Kidney capillary endothelial cell (primary cell): ENCODE measurements at regions not wholly inside any gene's neighbourhood (a gene's known extent, or its start where the extent isn't known, plus 50 kb on each side); places are given as distances from the start of the nearest gene placed in this dataset.

Experiments
- DNase-seq: peaks from one replicate; pipeline ENCODE4 v3.0.0-alpha.2; 2018; ENCODE audit warnings: low spot score

DNA sequence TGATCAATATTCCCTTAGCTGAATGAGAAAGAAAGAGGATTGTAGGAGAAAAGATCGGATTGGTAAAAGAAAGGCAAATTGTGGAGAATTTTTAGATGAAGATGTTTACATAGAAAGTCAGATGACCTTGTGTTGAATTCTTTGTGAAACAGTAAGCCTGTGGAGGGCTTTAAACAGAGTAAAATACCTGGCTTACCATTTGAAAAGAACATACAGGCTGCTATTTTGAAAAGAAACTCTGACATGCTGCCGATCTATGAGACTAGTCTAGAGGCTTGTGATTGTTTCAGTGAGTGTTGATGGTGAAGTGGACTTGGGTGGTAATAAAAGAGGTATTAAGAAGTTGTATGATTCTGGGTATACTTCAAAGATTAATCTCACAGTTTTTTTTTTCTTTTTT is 938.9 kb upstream of the PRR20A start:
- no peak for DNase-seq

DNA sequence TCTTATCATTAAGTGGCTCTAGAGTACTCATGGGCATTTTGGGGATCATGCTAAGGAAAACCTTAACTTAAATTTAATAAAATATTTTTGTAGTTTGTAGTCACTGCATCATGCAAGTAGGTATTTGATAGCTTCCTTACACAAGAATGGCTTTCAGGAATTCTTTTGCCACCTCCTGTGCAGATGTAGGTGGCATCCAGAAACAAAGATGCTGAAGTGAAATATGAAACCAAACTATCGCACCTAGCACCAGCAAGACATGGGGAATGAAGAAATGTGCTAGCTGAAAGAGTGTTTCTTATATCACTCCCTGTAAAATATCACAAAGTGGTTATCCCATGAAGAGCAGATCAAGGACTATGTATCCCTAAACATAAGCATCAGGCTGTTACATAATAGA is 924.5 kb upstream of the PRR20A start:
- no peak for DNase-seq

DNA sequence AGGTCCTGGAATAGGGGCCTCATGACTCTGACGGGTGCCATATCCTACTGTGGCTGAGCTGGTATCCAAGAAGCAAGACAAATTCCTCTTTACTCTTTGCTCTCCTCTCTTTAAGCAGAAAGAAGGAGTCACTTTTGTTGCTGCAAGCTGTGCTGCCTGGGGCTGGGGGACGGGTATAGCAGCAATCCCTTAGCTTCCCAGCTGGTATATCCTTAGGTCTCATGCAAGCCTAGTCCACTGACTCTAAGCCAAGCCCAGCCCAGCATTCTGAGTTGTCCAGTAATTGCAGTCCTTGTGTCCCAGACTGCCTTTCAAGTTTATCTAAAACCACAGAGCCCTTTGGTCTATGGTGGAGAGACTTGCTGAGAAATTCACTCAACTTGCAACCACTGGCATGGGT is 893.0 kb upstream of the PRR20A start:
- DNase-seq = no peak

DNA sequence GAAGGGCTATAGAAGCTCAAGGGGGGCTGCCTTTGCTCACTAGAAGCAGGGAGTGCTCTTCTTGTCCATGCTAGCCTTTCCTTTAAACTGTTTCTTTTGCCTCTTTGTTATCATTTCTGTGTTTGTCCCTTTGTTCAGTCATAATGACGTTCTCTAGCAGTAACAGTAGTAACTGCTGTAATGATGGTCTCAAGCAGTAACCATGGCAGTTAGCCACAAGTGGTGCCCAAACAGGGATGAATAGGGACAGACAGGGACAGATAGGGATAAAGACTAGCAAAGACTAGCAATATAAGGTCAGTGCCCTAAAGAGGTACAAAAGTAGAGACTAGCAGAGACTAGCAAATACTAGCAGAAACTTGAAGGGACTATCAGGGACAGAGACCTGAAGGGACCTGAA is 869.0 kb upstream of the PRR20A start:
- no peak for DNase-seq

DNA sequence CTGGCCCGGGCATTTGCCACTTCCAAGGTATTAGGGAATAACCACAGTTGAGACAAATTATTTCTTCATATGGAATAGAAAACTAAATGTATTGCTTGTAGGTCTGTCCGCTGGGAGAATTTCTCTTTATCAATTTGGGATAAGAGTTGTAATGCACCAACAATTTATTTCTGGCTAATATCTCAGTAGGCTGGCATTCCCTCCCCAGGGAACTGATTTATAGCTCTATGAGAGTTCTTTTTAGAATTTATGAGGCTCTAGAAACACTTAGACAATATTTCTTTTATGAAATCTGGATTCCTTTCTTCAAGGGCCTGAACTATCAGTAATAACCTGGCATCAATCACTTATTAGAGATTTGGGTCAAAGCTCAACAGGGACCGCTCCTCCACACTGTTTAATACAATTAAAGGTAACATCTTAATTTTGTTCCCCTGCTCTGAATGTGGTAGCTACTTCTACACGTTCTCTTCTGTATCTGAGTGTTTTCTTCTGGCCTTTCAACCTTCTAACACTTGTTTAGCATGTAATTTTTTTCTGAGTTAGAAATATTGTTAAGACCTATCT is 857.4 kb upstream of the PRR20A start:
- DNase-seq = no peak

DNA sequence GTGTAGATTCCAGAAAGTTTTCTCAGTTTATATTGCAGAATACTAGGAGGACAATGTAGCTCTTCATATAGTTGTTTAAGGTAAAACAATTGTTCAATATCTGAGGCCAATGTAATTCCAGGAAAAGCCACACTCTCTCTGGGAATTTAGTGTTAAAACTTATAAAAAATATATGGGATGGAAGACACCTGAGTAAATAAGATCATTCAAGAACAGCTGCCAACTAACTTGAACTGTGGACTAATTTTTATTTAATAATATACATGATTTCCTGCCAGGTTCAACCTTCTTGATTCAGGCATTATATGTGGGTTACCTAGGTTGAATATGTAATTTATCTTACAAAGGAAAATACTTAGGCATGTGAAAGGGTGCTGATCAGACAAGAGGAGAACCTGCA is 841.1 kb upstream of the PRR20A start:
- DNase-seq = no peak

DNA sequence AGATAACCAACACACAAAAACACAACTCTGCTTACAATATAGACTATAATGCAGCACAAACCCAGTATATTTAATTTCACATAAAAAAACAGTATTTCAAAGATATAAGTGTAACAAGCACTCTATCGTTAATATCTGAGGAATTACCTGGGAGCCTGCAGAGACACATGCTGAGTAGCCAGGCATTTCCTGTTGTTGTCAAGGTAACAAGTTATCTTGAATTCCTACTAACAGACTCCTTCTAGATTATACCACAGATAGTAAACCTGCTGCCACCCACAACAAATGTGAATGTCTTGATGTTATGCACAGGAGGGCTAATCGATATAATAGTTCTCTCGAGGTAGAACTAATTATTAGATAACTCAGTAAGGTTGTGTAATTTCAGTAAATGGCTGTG is 826.0 kb upstream of the PRR20A start:
- no peak for DNase-seq

DNA sequence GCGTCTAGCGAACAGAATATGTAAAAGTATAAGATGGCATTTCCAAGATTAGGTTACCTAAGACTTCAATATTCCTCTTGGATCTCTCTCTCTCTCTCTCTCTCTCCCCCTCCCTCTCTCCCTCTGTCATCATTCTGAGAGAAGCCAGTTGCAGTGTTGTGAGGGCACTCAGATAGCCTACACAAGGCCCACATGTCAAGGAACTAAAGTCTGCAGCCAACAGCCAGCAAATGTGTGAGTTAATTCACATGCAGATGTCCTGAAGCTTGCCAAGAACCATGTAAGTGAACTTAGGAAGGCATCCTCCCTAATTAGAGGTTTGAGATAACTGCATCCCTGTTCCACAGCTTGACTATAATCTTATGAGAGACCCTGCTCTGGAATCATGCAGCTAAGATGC is 822.9 kb upstream of the PRR20A start:
- no peak for DNase-seq

DNA sequence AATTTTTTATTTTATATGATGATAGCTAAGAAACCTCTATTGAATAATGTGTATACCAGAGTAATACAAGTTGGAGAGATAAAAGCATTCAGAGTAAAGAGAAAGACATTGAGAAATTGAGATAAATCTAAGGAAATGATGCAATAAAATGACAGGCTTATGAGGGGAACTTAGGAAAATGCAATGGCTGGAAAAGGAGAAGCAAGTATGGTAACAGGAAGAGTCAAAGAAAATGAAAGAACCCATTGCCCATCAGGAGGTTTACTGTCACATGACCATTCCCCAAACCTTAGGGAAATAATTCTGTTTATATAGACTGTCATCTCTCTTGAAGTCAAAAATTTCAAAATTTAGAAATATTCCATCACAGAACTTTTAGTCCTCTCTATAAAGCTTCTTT is 808.0 kb upstream of the PRR20A start:
- no peak for DNase-seq

DNA sequence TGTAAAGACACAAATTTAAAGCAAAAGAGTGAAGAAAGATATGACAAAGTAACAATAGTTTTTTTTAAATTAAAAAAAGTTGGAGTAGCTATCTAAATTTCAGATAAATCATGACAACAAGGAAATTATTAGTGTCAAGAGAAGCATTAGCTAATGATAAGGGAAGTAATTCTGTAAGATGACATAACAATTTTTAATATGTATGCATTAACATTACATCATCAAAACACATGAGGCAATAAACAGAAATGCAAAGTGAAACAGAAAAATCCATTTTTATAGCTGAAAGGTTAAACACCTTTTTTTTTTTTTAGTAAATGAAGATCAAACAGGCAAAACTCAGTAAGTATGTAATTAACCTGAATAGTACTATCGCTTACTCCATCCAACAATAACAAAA is 804.9 kb upstream of the PRR20A start:
- DNase-seq = no peak

DNA sequence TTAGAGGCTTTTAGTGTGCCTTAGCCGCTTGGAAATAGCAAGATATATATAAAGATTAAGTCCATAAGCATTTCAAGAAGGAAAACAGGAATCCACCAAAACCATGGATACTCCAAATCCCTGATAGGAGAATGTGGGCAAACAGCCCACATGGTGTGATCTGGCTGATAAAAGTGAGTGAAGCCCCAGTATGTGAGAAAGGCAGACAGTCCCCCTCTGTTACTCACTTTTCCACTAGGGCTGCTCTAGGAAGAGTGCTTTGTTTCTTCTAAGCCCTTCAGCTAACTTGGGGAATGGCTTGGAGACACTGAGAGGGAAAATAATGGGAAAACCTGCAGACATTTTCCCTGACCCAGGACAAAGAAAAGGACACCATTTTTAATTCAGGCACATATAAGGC is 802.3 kb upstream of the PRR20A start:
- DNase-seq = no peak

DNA sequence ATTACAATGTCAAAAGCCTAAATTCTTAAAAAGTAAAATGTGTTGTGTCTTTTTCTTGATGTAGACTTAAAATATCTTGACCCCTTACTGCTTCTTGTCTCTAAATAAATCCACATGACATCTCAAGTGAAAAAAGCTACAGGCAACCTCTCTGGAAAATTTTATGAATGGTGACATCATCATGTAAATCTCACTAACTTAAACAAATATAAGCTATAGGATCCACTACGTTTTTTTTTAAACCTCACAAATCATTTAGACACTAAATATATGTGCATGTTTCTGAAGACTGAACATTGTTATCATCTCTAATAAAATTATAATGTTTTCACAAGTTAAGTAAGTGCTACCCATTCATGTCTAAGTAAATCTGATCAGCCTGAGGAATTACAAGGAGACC is 793.7 kb upstream of the PRR20A start:
- DNase-seq = no peak

DNA sequence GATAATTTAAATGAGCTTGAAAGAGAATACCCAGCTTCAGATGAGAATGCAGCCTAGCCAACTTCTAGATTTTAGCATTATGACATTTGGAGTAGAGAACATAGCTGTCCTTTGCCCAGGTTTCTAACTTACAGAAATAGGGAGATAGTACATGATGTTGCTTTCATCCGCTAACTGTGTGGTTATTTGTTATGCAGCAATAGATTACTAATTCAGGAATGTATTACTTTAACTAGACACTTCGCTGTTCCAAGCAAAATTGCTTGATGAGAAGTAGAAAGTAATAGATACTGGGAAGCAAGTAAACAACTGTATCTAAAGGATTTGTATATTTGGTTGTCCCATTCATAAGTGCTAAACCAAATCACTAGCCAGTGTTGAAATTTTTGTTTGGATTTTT is 790.9 kb upstream of the PRR20A start:
- DNase-seq = no peak

DNA sequence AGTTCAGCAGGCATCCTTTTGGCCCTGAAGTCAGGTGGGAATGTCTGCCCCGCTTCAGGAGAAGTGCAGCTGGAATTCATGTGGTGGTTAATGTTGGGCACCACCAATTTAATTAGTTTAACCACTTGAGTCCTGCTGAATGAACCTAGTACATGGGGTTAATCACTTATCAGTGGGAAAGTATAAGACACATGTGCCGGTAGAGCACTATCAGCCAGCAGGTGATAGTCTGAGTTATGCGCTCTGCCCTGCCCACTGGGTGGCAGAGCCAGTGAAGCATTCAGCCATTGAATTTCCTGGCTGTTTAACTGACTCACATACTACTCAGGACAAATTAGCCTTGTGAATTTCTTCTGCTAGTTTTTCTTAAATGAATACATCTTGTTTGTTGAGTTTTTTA is 789.7 kb upstream of the PRR20A start:
- DNase-seq = no peak

DNA sequence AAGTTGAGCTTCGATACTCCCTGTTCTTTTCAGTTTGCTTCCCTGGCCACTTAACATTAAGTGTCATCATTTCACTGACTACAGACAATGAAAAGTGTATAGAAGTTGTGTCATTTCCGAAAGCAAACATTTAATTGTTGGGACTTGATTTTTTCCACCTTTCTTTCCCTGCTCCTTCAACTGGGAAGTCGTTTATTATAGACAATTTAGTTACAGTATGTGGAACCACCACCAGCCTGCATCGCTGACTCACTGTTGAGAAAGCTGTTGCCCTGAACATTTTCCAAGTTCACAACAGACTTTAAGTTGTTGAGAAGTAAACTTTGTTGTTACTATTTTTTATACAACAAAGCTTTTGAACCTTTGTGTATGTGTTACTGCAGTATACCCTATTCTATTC is 788.4 kb upstream of the PRR20A start:
- DNase-seq = no peak

DNA sequence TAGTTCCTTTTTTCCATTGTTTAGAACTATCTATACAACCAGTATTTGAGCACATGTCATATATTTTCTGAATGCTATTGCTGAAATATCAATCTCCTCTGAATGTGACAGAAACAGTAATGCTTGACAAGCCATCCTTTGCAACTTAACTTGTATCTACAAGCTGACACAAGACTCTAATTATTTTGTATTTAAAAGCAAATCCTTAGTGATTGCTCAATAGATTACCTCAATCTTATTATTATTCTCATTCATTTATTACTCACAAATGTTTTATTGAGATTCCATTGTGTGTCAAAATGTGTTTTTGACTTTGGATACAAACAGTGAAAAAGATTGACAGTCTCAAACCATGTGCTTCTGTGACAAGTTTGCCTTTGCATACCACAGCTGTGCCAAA is 787.8 kb upstream of the PRR20A start:
- DNase-seq = no peak

DNA sequence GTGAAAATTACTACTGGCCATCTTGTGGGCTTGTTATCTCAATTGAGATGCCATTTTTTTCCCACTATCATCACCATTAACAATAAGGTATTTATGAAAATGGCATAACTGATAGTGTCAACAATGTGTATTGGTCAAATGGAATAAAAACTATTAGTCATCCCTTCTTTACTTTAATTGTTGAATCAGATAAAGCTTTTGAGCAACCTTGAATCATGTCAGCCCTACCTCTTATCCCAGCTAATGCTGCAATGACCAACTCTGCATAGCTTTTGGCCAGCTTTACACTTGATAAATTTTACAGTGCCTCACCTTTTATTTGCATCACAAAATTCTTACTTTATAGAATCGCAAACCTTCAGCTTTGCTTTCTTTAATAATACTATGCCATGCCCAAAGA is 784.0 kb upstream of the PRR20A start:
- no peak for DNase-seq

DNA sequence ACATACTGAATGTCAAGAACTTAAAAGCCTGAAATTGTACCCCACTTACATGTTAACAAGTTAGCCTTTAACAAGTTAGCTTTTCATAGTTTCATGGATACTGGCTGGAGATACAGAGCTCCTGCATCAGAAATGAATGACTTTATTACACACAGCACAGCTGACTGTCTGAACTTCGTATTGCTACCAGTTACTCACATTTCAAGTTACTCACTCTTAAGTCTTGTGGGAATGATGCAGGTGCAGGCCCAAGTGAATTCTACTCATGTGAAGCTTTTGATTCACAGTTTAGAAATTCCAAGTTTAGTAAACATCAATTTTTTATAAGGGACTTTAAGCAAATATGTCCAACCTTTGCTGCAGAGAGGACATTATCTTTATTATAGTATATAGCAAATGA is 762.2 kb upstream of the PRR20A start:
- no peak for DNase-seq

DNA sequence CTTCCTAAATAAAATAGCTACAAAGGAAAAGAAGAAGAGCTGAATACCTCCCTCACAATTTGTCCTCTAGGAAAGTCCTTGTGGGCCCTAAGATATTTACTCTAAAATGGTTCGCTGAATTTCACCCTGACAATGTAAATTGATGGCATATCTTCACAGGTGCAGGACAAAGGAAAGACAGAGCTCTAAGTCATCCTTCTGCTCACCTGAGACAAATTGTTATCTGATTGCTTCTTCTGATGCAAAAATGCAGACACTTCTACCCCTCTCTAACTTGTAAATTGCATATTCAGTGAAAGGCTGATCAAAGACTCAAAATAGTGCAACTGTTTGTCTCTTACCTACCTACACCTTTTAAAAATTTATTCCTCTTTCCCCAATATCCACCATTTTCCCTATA is 747.2 kb upstream of the PRR20A start:
- DNase-seq = no peak

DNA sequence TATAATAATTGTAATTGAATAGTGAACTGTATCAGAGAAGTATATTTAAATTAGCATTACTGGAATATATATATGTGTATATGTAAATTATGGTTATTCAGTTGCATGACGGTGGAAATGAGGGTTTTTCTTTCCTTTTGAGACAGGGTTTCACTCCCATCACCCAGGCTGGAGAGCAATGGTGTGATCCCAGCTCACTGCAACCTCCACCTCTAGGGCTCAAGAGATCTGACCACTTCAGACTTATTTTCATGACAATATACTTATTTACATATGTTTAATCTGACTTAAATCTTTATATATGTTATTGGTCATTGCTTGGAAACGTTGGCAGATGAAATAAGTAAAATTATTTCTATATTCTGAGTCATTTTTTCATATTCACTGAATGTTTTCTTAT is 744.4 kb upstream of the PRR20A start:
- DNase-seq = no peak

DNA sequence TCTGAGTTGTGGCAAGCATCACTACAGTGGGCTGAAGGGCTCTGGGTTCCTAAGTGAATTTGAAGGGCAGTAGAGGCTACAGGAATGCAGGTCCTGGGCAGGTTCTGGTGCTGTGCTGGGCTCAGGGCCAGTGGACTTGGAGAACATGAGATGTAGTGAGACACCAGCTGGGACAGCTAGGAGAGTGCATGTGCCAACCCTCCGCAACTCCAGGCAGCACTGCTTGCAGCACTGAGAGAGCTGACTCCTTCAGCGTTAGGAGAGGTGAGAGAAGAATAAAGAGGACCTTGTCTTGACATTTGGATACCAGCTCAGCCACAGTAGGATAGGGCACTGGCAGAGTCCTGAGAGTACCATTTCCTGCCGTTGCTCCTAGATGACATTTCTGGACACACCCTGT is 739.9 kb upstream of the PRR20A start:
- no peak for DNase-seq

DNA sequence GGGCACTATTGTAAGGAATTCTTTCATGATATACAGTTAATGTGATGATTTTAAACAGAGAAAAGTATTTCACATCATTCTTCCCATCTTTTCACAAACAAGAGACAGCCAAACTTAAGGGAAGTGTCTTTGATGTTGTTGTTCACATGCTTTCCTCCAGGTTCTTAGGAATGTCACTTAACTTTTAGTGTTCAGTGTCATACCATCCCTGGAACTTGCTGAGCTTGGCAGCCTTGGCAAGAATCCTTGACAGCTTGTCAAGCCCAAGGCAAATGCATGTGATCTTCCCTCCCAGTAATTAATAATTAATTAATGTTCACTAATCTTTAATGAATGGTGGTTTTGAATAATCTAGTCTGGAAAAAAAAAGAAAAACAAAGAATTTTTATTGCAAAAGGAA is 727.9 kb upstream of the PRR20A start:
- DNase-seq = no peak

DNA sequence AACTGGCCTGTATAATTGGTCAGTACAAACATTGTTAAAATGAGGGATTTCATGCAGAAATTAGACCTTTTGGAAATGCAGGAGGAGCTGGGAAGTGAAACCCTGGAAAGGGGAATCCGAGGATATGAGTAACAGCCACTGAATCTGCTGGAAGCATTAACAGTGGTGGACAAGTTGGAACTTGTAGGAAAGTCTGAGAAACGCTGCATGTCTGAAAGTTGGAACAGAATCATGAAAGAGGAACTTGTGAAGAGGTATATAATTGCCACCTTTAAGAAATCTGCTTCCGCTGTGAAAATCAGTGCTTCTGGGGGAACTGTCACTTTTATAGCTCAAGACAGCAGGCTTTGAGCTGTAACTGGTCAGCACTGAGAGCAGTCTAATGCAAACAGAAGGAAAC is 716.5 kb upstream of the PRR20A start:
- no peak for DNase-seq

DNA sequence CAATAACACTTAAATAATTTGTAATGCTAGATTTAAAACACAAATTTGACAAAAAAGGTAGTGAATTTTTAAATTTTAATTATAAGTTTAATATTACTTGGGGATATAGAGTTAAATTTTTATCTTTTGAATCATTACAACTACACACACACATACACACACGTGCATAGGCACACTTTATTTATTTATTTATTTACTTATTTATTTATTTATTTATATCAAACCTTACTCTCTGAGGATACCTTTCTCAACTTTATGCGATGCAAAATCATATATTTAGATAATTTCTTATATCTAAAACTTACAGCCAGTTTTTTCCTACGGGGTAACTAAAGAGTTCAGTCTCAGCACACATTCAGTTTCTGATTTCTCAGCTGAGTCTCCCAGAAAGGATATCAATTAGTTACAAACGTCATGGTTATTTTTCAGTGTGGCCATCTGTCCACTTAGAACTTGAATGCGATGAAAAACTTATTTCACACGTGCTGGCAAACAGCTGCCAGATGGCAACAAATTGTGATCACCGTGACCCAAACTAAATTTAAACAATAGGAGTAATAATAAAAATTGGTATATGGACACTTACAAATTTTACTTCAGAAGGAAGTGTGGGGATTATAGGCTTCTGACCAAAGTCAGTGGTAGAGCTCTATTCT is 683.1 kb upstream of the PRR20A start:
- DNase-seq = no peak

DNA sequence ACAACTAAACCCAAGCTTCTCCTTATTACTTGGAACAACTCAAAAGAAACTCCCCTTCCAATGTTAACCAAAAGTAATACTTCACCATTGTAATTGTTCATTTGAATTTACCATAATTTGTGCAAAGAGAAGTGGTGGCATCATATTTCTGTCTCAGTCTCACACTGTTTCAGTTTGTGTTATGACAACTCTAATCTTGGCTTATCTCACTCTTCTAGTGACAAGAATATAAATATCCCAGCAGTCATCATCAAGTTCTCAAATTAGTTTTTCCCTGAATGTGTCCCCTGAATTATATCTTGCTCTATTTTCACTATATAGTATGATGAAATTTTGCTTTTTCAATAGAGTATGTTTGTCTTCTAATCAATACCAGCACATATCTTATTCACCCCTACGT is 681.4 kb upstream of the PRR20A start:
- no peak for DNase-seq
